SK-N-SH treated with all-trans-retinoic acid at 6 μM for 48 hours (cell line): ENCODE measurements at regions not wholly inside any gene's neighbourhood (a gene's known extent, or its start where the extent isn't known, plus 50 kb on each side); places are given as distances from the start of the nearest gene placed in this dataset.

Experiments used
- ARNTL ChIP-seq: fragments of 450-650 bp; formaldehyde crosslinking; IDR thresholded peaks from 2 replicates; pipeline ENCODE4 v1.5.0; 2020; ENCODE audit warnings: low read depth, mild to moderate bottlenecking, moderate library complexity, borderline replicate concordance
- BACH2 ChIP-seq: fragments of 250-450 bp; sonication (Bioruptor Pico); IDR thresholded peaks from 2 replicates; pipeline ENCODE4 v1.9.0; 2021; ENCODE audit warnings: mild to moderate bottlenecking, borderline replicate concordance
- CSDC2 ChIP-seq: fragments of 250-450 bp; sonication (Bioruptor Pico); IDR thresholded peaks from 2 replicates; pipeline ENCODE4 v1.5.0; 2020; ENCODE audit warnings: mild to moderate bottlenecking, moderate library complexity
- GLIS3 ChIP-seq: fragments of 250-450 bp; sonication (Bioruptor Pico); IDR thresholded peaks from 2 replicates; pipeline ENCODE4 v1.5.0; 2020; ENCODE audit warnings: mild to moderate bottlenecking, moderate library complexity
- PPARA ChIP-seq: fragments of 250-450 bp; sonication (Bioruptor Pico); IDR thresholded peaks from 2 replicates; pipeline ENCODE4 v1.5.0; 2020; ENCODE audit warnings: mild to moderate bottlenecking, borderline replicate concordance
- ZC3H10 ChIP-seq: fragments of 250-450 bp; sonication (Bioruptor Pico); IDR thresholded peaks from 2 replicates; pipeline ENCODE4 v1.5.1; 2021; ENCODE audit warnings: mild to moderate bottlenecking, moderate library complexity
- ZFP30 ChIP-seq: fragments of 450-650 bp; formaldehyde crosslinking; IDR thresholded peaks from 2 replicates; pipeline ENCODE4 v1.5.0; 2022; ENCODE audit warnings: mild to moderate bottlenecking, moderate library complexity
- TF ChIP-seq, protein P1 (sequence below): fragments of 250-450 bp; sonication (Bioruptor Pico); IDR thresholded peaks from 2 replicates; pipeline ENCODE4 v1.8.0; 2021; ENCODE audit warnings: low read depth, mild to moderate bottlenecking, moderate library complexity, borderline replicate concordance
- TF ChIP-seq, protein P2 (sequence below): fragments of 250-450 bp; sonication (Bioruptor Pico); IDR thresholded peaks from 2 replicates; pipeline ENCODE4 v1.8.0; 2020; ENCODE audit warnings: mild to moderate bottlenecking, moderate library complexity, borderline replicate concordance
- TF ChIP-seq, protein P3 (sequence below): fragments of 250-450 bp; sonication (Bioruptor Pico); IDR thresholded peaks from 2 replicates; pipeline ENCODE4 v1.5.0; 2020; ENCODE audit warnings: mild to moderate bottlenecking, moderate library complexity

DNA sequence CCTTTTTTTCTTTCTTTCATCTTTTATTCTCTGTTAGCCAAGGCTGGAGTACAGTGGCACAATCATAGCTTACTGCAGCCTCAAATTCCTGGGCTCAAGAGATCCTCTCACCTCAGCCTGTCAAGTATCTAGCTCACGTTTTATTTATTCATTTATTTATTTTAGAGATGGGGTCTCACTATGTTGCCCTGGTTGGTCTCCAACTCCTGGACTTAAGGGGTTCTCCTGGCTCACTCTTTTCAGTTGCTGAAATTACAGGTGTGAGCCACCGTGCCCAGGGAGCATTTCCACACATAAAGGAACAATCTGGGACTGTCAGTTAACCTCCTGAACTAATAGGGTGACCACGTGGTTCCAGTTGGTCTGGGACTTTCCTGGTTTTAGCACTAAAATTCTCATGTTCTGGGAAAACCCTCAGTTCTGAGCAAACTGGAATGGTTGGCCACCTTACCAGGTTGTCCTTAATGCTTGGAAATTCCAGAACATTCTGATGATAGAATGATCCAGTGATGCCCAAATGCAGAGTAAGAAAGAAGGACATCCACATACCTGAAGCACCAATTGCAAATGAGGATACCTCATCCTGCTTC is 105.5 kb upstream of the ZNF217 start:
- TF ChIP-seq, protein P1, sequence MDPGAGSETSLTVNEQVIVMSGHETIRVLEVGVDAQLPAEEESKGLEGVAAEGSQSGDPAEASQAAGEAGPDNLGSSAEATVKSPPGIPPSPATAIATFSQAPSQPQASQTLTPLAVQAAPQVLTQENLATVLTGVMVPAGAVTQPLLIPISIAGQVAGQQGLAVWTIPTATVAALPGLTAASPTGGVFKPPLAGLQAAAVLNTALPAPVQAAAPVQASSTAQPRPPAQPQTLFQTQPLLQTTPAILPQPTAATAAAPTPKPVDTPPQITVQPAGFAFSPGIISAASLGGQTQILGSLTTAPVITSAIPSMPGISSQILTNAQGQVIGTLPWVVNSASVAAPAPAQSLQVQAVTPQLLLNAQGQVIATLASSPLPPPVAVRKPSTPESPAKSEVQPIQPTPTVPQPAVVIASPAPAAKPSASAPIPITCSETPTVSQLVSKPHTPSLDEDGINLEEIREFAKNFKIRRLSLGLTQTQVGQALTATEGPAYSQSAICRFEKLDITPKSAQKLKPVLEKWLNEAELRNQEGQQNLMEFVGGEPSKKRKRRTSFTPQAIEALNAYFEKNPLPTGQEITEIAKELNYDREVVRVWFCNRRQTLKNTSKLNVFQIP (CRISPR knock-in tag), result no peak
- TF ChIP-seq GLIS3 (CRISPR knock-in tag) (no peak), ZFP30 (no peak), BACH2 (CRISPR knock-in tag) (no peak), PPARA (CRISPR knock-in tag) (no peak), ZC3H10 (CRISPR knock-in tag) (no peak), CSDC2 (no peak), ARNTL (no peak)
- TF ChIP-seq, protein P2, sequence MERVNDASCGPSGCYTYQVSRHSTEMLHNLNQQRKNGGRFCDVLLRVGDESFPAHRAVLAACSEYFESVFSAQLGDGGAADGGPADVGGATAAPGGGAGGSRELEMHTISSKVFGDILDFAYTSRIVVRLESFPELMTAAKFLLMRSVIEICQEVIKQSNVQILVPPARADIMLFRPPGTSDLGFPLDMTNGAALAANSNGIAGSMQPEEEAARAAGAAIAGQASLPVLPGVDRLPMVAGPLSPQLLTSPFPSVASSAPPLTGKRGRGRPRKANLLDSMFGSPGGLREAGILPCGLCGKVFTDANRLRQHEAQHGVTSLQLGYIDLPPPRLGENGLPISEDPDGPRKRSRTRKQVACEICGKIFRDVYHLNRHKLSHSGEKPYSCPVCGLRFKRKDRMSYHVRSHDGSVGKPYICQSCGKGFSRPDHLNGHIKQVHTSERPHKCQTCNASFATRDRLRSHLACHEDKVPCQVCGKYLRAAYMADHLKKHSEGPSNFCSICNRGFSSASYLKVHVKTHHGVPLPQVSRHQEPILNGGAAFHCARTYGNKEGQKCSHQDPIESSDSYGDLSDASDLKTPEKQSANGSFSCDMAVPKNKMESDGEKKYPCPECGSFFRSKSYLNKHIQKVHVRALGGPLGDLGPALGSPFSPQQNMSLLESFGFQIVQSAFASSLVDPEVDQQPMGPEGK (CRISPR knock-in tag), result no peak
- TF ChIP-seq, protein P3, sequence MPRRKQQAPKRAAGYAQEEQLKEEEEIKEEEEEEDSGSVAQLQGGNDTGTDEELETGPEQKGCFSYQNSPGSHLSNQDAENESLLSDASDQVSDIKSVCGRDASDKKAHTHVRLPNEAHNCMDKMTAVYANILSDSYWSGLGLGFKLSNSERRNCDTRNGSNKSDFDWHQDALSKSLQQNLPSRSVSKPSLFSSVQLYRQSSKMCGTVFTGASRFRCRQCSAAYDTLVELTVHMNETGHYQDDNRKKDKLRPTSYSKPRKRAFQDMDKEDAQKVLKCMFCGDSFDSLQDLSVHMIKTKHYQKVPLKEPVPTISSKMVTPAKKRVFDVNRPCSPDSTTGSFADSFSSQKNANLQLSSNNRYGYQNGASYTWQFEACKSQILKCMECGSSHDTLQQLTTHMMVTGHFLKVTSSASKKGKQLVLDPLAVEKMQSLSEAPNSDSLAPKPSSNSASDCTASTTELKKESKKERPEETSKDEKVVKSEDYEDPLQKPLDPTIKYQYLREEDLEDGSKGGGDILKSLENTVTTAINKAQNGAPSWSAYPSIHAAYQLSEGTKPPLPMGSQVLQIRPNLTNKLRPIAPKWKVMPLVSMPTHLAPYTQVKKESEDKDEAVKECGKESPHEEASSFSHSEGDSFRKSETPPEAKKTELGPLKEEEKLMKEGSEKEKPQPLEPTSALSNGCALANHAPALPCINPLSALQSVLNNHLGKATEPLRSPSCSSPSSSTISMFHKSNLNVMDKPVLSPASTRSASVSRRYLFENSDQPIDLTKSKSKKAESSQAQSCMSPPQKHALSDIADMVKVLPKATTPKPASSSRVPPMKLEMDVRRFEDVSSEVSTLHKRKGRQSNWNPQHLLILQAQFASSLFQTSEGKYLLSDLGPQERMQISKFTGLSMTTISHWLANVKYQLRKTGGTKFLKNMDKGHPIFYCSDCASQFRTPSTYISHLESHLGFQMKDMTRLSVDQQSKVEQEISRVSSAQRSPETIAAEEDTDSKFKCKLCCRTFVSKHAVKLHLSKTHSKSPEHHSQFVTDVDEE, result no peak
